GM19463 (cell line): ENCODE measurements at regions not wholly inside any gene's neighbourhood (a gene's known extent, or its start where the extent isn't known, plus 50 kb on each side); places are given as distances from the start of the nearest gene placed in this dataset.

Experiments used
- ATAC-seq: cut with Tn5 transposase; IDR thresholded peaks from one replicate; pipeline ENCODE4 v1.9.1; 2021; ENCODE audit warnings: mild to moderate bottlenecking, moderate library complexity; ENCODE audit not compliant: unreplicated experiment

DNA sequence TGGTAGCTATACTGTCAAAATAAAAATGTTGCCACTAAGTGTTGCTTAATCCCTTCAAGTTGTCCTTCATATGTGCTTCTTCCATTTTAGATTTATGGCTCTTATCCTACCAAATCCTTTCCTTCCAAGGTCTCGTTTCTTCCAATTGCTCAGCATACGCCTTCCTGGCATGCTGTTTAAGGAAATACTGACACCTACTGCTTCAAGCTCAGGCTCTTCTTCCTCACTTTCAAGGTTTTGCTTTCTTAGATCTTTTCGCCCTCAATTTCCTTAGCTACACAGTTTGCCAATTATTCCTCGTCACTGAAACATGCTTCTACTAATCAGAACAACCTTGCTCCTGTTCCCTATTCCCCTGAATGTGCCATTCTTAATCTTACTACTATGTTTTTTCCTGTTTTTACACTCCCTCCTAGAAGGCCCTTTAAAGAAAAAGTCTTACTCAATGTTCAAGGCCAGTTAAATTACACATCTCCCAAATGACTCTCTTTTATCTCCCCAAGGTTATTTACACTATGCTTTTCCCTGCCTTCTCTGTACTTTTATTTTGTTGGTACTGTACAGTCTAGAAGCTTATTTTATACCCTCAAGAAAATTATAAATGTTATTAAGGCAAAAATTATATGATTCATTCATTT, 343.1 kb downstream of the MZT1 start:
- no peak for ATAC-seq

DNA sequence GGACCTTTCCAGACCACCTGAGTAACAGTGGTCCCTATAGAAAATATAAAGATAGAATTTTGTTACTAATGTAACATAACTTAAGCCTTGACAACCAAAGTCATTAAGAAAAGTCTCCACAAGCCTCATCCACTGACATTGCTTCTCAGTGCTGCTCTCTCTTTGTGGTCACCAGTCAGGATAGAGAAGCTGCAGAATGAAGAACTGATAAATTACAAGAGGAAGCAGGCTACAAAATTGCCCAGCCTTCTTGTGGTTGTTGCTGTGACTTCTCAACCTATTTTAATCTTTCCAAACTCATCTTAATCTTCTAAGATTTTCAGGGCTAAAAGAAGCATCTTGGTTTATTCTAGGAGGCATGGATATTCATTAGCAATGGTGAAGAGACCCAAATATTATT, 343.8 kb downstream of the MZT1 start:
- no peak for ATAC-seq

DNA sequence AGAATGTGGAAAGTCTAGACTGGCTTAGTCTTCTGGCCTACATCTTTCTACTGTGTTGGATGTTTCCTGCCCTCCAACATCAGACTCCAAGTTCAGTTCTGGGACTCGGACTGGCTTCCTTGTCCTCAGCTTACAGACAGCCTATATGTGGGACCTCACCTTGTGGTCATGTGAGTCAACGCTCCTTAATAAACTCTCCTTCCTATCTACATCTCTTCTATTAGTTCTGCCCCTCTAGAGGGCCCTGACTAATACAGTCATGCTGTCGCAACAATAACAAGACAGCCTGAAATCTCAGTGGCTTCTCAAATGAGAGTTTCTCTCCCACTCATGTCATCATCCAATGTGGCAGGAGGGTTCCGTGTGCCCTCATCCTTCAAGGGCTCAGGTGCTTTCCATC, 347.8 kb downstream of the MZT1 start:
- ATAC-seq = no peak

DNA sequence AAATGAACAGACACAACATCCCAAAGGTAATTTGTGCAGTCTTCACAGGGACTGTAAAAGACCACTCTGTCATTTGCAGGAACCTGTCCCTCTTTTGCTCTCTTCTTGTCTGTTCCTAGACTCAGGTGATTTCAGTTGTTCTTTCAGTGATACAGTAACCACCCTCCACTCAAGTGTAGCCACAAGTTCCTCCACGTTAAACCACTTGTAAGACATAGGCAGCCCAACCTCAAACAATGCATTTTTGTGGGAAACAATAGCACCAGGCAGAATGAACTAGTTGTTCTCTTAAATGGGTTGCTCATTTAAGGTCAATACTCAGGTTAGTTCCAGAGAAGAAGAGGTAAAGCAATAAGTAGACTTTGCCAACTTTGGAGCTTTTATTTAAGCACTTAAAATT, 359.4 kb downstream of the MZT1 start:
- ATAC-seq = no peak

DNA sequence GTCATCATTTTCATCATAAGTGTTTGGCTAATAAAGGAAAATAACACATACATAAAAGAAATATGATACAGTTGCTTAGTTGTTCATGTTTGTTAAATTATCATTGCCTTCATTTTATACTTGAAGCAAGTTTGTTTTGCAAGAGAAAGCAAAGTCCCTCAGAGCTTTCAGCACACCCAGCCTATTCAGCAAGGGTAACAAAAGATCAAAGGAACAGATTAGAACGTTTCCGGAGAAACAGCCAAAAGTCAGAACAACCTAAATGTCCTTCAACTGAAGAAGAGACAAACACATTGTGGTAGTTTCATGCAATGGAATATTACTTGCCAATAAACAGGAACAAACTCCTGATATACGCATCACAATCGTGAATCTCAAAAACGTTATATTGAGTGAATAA, 380.7 kb downstream of the MZT1 start:
- no peak for ATAC-seq

DNA sequence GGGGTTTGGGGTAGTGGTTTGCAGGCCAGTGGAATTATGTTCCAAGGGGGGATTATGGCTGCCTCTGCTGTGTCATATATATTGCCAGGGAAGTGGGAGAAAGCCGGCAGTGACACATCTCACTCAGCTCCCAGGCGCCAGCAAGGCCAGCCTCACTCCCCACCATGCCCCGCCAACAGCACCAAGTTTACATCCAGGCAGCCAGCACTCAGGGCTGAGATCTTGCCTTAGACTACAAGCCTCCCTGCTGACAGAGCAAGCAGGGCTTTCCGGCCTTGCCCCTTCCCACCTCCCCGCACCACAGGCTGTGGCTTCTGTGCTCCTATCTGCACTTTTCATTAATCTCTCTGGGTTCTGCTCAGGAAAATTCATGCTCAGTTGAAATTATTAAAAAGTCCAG, 385.1 kb downstream of the MZT1 start:
- ATAC-seq = no peak

DNA sequence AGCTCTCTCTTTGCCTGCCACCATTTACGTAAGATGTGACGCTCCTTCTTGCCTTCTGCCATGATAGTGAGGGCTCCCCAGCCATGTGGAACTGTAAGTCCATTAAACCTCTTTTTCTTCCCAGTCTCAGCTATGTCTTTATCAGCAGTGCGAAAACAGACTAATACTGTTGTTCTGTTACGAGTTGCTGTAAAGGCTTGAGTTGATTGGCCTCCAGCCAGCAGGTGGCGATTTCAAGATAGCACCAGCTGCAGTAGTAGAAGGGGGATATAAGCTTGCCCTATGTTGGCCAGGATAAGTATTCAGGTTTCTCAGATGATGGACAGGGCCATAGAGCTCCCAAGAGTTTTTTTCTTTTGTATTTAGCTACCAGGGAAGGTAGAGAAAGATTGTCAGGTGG, 385.5 kb downstream of the MZT1 start:
- no peak for ATAC-seq

DNA sequence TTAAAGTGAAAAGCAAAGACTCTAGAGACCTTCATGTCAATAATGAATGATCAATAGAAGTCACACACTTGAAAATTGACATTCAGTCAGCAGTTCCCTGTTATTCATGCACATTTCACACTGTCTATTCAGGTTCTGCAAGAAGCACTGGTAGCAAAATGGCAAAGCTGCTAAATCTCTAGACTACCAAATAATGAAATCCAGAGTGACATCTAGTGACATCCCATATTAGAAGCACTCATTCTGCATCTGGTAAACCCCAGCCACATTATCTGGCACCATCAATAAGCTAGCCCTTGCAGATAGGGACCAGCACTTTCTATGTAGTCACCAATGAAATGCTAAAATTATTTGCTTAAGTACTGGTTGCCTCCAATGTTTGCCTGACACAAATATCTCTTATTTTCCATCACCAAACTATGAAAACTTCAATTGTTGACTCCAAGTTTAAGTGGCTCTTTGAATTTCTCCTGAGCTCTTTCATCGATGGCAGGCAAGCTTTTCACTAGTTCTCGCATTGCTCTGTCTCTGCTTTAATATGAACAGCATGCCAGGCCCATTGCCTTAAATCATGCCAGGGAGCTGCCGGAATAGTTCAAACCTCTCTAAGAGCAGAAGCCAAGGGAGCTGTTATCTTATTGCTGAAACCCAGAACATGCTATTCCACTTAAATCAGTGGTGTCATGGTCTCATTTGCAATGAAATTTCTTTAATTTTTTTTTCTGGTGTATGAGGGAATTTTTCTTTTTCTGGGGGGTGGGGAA, 409.9 kb downstream of the MZT1 start:
- no peak for ATAC-seq

DNA sequence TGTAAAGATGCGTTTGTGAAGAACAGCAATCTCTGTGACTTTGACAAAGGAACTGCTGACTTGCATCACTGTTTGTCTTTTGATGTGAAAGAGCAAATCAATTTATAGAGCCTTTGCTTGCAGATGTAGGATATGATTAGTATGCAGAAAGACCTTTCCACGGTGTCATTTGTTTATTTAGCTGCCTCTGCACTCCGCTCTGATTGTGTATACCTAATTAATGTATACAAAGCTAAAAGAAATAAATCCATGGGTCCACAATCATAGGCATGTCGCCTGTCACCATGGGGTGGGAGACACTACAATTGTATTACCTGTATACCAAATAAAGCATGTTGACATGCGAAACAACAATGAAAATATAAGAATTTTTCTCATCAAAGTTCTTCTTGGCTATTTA, 410.7 kb downstream of the MZT1 start:
- ATAC-seq = no peak

DNA sequence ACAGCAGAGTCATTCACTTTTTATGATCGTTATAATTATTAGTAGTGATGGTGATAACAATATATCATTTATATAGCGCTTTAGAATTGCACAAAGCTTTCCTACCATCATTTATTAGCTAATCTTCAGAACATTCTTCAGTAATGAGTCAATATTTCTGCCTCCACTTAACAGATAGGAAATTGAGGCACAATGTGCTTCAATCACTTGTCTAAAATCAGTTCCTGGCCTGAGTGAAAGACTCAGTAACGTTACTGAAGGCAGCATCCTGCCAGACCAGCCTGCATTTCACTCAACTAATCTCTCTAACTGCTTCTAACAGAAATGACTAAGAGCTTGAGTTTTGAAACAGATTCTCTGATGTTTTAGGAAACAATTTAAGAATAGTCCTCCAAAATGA, 412.1 kb downstream of the MZT1 start:
- no peak for ATAC-seq

DNA sequence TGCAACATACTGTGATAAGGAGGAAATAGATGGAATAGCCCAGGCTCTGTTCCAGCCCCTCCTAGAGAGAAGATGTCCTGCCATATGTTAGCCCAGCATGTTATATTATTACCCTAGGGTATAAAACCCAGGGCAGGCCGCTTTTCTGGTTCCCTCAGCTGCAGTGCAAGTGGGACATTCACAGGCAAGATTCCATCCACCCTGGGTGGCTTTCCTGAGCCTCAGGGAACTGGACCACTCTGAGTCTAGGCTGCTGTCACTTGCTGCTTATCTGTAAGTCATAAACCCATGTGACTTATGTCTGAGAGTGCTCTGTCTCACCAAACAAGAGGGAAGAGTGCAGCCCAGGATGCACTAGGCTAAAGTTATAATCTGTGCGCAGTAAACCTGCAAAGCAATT, 413.2 kb downstream of the MZT1 start:
- no peak for ATAC-seq

DNA sequence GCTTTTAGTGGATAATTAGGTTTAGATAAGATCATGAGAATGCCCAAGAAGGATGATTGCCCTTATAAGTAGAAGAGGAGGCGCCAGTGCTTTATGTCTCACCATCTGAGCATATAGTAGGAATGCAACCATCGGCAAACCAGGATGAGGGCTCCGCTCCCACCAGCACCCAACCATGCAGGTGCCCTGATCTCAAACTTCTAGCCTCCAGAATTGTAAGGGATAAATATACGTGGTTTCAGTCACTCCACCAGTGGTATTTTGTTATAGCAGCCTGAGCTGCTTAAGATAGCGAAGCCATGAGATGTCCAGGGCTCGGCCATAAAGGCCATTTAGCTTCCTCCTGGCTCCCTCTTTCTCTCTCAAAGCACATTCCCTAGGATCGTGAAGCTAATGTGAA, 413.9 kb downstream of the MZT1 start:
- no peak for ATAC-seq

DNA sequence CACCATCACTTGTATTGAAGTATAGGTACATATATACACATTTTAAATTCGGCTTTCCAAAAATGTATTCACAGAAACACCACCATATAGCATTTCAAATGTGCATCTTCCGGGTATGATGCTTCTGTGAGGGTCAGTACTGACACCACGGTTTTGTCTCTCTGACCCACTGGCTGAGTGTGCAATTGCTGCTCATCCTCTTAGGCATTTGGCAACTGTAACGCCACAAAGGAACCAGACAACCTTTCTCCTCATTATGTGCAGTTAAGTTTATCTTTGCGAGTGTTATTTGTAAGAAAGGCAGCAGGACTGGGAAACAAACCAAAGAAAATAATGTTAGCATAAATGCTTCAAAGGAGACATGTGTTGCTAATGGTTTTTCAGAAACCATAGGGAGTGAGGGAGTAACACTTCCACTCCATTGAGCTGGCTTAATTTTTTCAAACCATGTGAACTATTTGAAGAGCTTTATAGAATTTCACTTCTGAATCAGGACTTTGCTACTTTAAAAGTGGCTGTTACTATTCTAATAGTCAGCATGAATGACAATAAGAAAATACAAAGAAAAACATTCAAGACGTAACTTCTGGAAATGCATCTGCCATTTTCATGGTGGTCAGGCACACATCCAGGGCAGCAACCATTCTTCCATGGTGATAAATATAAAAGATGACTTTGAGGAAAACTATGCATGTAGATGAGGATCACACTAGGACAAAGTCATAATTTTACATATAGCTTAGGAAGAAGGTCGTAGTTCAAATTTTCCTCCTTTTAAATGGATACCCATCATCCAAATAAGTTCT, 423.3 kb downstream of the MZT1 start:
- no peak for ATAC-seq

DNA sequence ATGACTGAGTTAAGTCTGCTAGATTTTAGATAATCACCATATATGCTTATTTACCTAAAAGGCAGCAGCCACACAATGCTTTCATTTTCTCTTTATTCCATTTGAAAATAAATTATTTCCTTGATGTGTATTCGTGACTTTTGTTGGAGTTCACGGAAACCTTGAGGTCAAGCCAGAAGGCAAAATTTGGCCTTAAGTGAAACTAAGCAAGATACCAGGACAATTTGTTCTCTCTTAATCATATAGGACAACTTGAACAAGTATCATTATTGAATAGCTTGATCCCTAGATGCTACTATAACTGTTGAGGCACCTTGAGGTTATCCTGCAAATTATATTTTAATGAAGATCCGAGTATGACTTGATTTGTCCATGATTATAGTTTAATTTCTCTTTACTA, 429.2 kb upstream of the DACH1 start:
- ATAC-seq = no peak

DNA sequence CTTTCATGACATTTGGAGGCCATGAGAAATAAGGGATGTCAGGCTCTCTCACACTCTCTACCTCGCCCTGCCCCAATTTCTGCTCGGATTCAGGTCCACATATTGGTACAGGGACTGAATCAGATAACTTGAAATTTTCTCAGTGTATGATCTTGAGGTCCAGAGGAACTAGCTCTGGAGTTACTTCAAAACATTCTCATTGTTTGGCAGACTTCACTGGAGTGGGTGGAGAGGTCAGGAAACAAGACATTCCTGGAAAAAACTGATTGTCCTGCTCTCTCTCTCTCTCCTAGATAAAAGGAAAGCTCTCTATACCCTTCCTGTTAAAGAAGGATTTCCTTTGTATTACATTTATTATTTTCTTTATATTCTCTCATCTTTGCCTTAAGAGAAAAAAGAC, 428.1 kb upstream of the DACH1 start:
- no peak for ATAC-seq

DNA sequence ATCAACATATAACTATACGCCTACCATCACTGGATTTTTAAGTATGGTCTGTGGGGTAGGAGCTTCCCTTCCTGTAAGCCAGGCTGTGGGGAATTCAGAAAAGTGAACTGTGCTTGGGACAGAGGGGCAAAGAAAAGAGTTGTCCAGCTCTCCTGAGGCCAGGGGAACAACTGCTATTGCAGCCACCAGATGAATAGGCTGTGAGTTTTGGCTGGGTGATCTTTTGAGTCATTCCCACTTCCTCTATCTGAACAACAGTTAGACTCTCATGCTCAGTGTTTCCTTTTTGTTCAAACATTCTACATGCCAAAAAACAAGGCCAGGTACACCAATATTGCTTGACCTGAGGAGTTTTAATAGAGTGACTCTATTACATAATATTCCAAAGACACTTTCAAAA, 426.2 kb upstream of the DACH1 start:
- no peak for ATAC-seq

DNA sequence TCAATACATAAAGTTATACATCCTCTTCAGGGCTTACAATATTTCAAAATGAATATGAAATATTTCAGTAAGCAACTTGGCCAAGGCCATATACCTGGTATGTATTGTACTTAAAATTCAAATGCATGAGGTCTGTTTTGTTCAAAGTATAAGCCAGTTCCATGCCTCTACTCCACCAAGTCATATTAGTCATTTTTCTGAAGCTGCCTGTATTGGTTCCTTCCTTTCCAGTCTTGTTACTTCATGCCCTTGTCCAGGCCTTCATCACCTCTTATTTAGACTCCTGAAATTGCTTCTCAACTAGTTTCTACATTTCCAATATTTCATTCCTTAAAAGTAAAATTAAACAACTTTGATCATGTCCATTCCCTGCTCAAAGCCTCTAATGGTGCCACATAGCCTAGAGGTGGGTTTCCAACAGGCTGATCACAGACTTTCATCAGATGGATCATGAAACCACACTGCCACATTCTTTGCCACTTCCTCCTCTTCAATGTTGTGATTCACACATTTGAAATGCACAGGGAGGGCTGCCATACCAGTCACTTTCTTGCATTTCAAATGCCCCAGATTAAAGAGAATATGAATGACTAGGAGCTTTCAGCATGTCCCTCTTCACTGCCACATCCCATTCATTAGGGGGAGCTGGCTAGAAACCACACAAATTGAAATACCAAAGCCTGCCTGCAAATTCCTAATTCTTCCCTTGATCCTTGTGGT, 424.1 kb upstream of the DACH1 start:
- ATAC-seq = no peak

DNA sequence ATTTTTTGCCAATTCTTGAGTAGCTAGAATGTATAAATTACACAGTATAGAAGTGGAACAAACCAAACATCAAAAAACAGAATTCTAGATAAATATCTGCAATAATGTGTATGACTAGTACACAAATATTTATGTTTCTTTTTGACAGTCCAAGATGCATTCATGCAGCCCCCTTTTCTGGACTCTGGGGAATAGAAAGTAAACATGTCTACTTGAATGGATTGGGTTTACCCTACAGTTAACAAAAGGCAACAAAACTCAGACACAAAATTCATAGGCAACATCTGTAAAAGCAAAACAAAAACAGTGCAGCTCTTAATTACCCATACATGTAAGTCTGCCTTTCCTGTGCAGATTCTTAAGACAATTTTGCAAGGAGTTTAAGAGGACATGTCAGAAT, 419.4 kb upstream of the DACH1 start:
- no peak for ATAC-seq

DNA sequence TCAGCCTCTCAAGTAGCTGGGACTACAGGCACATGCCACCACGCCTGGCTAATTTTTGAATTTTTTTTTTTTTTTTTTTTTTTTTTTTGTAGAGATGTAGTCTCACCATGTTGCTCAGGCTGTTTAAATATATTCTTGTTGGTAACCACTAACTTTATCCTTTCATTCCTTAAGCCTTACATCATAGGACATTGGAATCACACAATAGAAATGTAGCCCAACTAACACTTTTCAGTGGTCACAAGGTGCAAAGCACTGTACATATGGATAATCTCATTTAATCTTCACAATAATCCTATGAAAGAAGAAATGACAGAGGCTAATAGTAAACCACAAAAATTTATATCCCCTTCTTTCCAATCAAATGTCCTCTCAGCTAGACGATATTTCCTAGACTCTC, 417.8 kb upstream of the DACH1 start:
- no peak for ATAC-seq

DNA sequence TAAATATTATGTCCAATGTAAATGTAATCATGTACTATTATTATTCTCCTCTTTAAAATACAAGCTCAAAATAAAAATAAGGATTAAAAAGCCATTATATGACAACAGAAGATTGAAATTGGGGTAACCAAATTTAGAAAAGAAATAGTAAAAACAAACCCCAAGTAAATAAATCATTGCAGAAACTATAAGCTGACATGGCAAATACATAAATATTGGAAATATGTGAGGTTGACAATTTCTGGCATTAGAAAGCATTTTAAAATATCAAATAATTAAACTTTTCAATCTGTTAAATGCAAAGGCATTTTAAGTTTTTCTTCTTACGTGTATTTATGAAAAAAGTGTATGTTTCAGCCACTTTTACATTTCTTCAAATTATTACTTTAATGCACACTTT, 394.7 kb upstream of the DACH1 start:
- ATAC-seq = no peak

DNA sequence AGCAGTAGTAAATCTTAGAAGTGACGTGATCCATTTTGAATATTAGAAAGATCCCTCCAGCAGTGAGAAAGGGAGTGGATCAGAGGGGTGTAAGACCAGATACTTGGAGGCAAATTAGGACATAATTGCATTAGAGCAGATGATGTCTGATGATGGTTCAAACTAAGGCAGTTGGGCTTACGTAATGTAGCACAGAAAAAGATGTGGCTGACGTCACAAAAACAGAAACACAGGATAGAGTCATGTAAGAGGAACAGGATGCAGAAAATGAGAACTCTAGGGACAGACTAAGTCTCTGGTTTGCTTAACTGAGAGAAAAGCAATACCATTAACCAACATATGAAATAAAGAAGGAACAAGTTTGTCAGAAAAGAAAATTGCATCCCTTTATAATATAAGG, 392.5 kb upstream of the DACH1 start:
- no peak for ATAC-seq
